LNCaP clone FGC (cell line): ENCODE measurements at regions not wholly inside any gene's neighbourhood (a gene's known extent, or its start where the extent isn't known, plus 50 kb on each side); places are given as distances from the start of the nearest gene placed in this dataset.

Source experiments
- DNase-seq: peaks from one replicate; pipeline ENCODE4 v3.0.0-alpha.2; 2011; ENCODE audit warnings: low read depth
- H3K4me3 ChIP-seq: 2 replicates; pipeline ENCODE4 v1.5.1; 2011; ENCODE audit warnings: mild to moderate bottlenecking, low read depth, low read length, control low read depth
- CTCF ChIP-seq: IDR thresholded peaks from 2 replicates; pipeline ENCODE4 v1.5.1; 2012; ENCODE audit warnings: mild to moderate bottlenecking; ENCODE audit not compliant: control insufficient read depth, insufficient read depth; ENCODE audit errors: extremely low read depth

GRCh38 chr5:36786448-36787012 is 90.0 kb upstream of the NIPBL start:
- peak; percentile 7 for DNase-seq
- TF ChIP-seq CTCF, result no peak
- no peak overlapping the region for H3K4me3 ChIP-seq

- no peak for TF ChIP-seq CTCF
- no peak overlapping the region for H3K4me3 ChIP-seq
- DNase-seq, result no peak
Measured at GRCh38 chr5:36787365-36788093, 89.0 kb upstream of the NIPBL start.

GRCh38 chr5:36790847-36791246 is 85.7 kb upstream of the NIPBL start:
- no peak for TF ChIP-seq CTCF
- no peak for DNase-seq
- no peak overlapping the region for H3K4me3 ChIP-seq

- no peak for TF ChIP-seq CTCF
- DNase-seq, result no peak
- H3K4me3 ChIP-seq, result no peak overlapping the region
Measured at GRCh38 chr5:36792560-36793180, 83.9 kb upstream of the NIPBL start.

- no peak for TF ChIP-seq CTCF
Measured at GRCh38 chr5:36795366-36795765, 81.2 kb upstream of the NIPBL start.

GRCh38 chr5:36796155-36796554 is 80.4 kb upstream of the NIPBL start:
- no peak for TF ChIP-seq CTCF
- DNase-seq, result no peak
- no peak overlapping the region for H3K4me3 ChIP-seq

More at GRCh38 chr5:36795366-36795765, 81.2 kb upstream of the NIPBL start:
- H3K4me3 ChIP-seq, result no peak overlapping the region
- DNase-seq, result no peak
